ENCODE measurements at regions not wholly inside any gene's neighbourhood (a gene's known extent, or its start where the extent isn't known, plus 50 kb on each side); places are given as distances from the start of the nearest gene placed in this dataset.
A peak's percentile ranks its signal among the peaks of the same experiment; 100 is the strongest.

DNA sequence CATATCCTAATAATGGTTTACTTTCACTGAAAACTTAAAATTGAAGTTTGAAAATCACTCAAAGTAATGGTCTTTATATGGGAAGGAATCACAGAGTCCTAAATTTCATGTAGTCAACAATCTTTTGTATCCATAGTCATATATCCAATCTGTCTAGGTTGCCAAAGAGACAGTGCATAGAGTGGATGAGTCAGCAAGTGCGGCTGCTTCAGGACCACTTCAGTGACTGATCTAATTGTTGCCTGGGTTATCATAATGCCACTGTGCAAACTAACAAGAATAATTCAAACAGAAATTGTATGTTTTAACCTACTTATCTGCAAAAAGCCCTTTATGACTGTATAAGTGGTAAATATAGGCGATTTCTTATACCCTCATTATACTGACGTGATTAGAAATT lies 211.3 kb upstream of the PRR16 start:
- WGBS, 2 donors, result 53 to 72% methylated on average over 3 of the region's 3 CpGs
- H3K4me1 ChIP-seq, result no peaks in the 10 kb centered on the region
- peak in 1 of 2 donors; percentile 7 for DNase-seq
- no peaks in the 10 kb centered on the region for H3K36me3 ChIP-seq
- intact Hi-C loops (cut with DNase I), result no loop called here
- no peak for TF ChIP-seq POLR2A (IDR thresholded peaks at IDR 0.05)
- TF ChIP-seq, protein P1, sequence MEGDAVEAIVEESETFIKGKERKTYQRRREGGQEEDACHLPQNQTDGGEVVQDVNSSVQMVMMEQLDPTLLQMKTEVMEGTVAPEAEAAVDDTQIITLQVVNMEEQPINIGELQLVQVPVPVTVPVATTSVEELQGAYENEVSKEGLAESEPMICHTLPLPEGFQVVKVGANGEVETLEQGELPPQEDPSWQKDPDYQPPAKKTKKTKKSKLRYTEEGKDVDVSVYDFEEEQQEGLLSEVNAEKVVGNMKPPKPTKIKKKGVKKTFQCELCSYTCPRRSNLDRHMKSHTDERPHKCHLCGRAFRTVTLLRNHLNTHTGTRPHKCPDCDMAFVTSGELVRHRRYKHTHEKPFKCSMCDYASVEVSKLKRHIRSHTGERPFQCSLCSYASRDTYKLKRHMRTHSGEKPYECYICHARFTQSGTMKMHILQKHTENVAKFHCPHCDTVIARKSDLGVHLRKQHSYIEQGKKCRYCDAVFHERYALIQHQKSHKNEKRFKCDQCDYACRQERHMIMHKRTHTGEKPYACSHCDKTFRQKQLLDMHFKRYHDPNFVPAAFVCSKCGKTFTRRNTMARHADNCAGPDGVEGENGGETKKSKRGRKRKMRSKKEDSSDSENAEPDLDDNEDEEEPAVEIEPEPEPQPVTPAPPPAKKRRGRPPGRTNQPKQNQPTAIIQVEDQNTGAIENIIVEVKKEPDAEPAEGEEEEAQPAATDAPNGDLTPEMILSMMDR (IDR thresholded peaks at IDR 0.05), result no peak
- no peak overlapping the region for H3K27ac ChIP-seq
- H3K4me3 ChIP-seq (replicated peaks in 1 of 3), result no peak overlapping the region
- no peaks in the 10 kb centered on the region for H3K9me3 ChIP-seq
- H3K27me3 ChIP-seq, result no peaks in the 10 kb centered on the region

DNA sequence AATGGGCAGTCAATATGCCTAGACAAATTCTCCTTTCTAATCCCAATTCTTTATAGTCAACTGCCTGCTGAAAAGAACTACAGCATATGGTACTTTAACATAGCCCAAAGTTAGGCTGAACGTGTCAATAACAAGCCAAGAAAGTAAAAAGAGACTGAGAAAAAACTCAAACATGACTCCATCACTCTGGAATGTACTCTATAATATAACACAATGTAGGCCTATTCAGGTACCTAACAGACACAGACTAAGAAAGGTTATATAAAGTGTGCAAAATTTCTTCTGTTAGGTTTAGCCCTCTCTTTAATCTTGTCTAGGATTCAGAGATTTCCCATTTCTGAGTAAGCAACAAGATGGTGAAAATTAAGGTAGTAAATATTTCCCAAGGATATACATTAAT lies 209.7 kb upstream of the PRR16 start:
- Histone ChIP-seq H3K36me3 (no peaks in the 10 kb centered on the region), H3K4me3 (replicated peaks in 1 of 3) (no peak overlapping the region), H3K27ac (no peak overlapping the region), H3K9me3 (no peaks in the 10 kb centered on the region), H3K27me3 (no peaks in the 10 kb centered on the region), H3K4me1 (no peaks in the 10 kb centered on the region)
- no peak for DNase-seq
- TF ChIP-seq, protein P1 (IDR thresholded peaks at IDR 0.05), result no peak
- no peak for TF ChIP-seq POLR2A (IDR thresholded peaks at IDR 0.05)
- 74 to 78% methylated on average over 1 of the region's 1 CpG for WGBS, 2 donors
- intact Hi-C loops (cut with DNase I), result no loop called here

DNA sequence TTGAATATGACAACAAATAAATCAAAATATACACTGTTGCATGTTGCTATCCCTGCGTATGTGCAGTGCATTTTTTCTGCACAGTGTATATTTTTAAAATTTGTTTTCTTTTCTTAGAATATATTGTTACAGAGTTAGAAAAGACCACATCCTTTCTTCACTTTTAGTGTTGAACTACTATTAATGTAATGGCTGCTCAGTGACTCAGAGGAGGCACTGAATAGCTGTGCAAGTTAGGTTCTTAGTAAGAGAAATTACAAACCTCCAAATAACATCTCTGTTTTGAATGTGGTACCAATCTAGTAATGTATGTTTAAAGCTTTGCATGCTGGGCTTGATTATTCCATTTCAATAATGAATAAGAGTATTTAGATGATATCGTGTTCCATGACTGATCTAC lies 208.9 kb upstream of the PRR16 start:
- 49 to 92% methylated on average over 2 of the region's 2 CpGs for WGBS, 2 donors
- Histone ChIP-seq H3K9me3 (no peaks in the 10 kb centered on the region), H3K4me1 (no peaks in the 10 kb centered on the region), H3K27me3 (no peaks in the 10 kb centered on the region), H3K36me3 (no peaks in the 10 kb centered on the region), H3K4me3 (replicated peaks in 1 of 3) (no peak overlapping the region), H3K27ac (no peak overlapping the region)
- intact Hi-C loops (cut with DNase I), result no loop called here
- no peak for DNase-seq
- TF ChIP-seq POLR2A (IDR thresholded peaks at IDR 0.05), result no peak
- TF ChIP-seq, protein P1 (IDR thresholded peaks at IDR 0.05), result no peak

DNA sequence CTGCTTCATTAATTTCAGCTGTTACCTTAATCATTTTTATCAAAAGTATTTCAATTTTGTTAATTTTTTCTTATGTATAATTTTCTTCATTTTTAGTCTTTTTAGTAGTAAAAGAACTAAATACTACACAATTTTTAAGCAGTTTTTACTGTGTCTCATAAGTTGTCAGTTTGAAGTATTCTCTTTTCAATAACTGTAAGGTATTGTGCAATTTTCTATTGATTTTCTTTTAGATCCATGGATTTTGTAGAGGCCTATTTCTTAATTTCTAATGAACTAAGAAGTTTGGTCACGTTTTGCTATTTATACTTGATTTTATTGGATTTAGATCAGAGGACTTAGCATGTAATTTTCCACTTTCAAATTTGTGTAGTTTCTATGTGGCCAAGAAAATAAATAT lies 207.7 kb upstream of the PRR16 start:
- no peaks in the 10 kb centered on the region for H3K27me3 ChIP-seq
- no peaks in the 10 kb centered on the region for H3K4me1 ChIP-seq
- no peak overlapping the region for H3K4me3 ChIP-seq (replicated peaks in 1 of 3)
- no peak for DNase-seq
- no peaks in the 10 kb centered on the region for H3K36me3 ChIP-seq
- H3K9me3 ChIP-seq, result no peaks in the 10 kb centered on the region
- intact Hi-C loops (cut with DNase I), result no loop called here
- WGBS, 2 donors, result 63 to 72% methylated on average over 1 of the region's 1 CpG
- no peak overlapping the region for H3K27ac ChIP-seq
- TF ChIP-seq POLR2A (IDR thresholded peaks at IDR 0.05), result no peak
- TF ChIP-seq, protein P1 (IDR thresholded peaks at IDR 0.05), result no peak

DNA sequence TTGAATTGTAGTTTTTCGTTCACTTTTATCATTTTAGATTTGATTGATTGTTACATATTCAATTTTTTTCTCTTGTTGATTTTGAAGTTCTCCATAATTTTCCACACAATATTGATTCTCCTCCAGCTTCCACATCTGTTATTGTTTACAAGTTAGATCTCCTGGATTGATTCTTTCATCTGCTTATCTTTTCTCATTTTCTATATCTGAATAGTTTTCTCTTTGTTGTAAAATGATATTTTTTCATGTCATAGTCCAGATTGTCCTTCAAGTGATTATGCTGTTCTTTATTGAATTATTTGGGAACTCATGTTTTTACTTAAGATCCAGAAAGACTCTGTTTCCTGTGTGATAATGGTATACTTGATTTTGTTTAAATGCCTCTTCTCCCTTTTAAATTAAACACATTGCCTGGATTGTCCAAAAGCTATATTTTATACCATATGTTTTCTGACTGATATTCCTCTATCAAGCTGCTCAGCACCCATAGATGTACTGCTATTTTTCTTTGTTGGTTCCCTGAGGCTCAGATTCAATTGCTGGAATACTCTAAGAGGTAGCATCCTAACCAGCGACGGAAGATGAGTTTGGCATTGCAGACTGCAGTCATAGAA lies 206.6 kb upstream of the PRR16 start:
- intact Hi-C loops (cut with DNase I), result no loop called here
- Histone ChIP-seq H3K36me3 (no peaks in the 10 kb centered on the region), H3K27me3 (no peaks in the 10 kb centered on the region), H3K27ac (no peak overlapping the region), H3K9me3 (no peaks in the 10 kb centered on the region), H3K4me3 (replicated peaks in 1 of 3) (no peak overlapping the region), H3K4me1 (no peaks in the 10 kb centered on the region)
- 83 to 91% methylated on average over 3 of the region's 3 CpGs for WGBS, 2 donors
- DNase-seq, result no peak
- TF ChIP-seq POLR2A (IDR thresholded peaks at IDR 0.05), result no peak
- TF ChIP-seq, protein P1 (IDR thresholded peaks at IDR 0.05), result no peak
